WERI-Rb-1 (cell line): ENCODE measurements at regions not wholly inside any gene's neighbourhood (a gene's known extent, or its start where the extent isn't known, plus 50 kb on each side); places are given as distances from the start of the nearest gene placed in this dataset.
A peak's percentile ranks its signal among the peaks of the same experiment; 100 is the strongest.

Experiments
- DNase-seq: peaks from one replicate; pipeline ENCODE4 v3.0.0-alpha.2; 2020
- H3K27ac ChIP-seq: fragments of 250-450 bp; sonication (Bioruptor Pico); 2 replicates; pipeline ENCODE4 v1.5.1; 2020; ENCODE audit warnings: mild to moderate bottlenecking, moderate library complexity
- H3K27me3 ChIP-seq: fragments of 250-450 bp; sonication (Bioruptor Pico); 2 replicates; pipeline ENCODE4 v1.5.1; 2021; ENCODE audit warnings: mild to moderate bottlenecking, low read depth, moderate library complexity; ENCODE audit not compliant: insufficient read depth, severe bottlenecking
- H3K36me3 ChIP-seq: fragments of 250-450 bp; sonication (Bioruptor Pico); 2 replicates; pipeline ENCODE4 v1.5.1; 2020; ENCODE audit warnings: mild to moderate bottlenecking, moderate library complexity
- H3K4me3 ChIP-seq: 2 replicates; pipeline ENCODE4 v1.5.1; 2011; ENCODE audit warnings: low read depth, mild to moderate bottlenecking, control low read depth, low read length
- H3K9me3 ChIP-seq: fragments of 250-450 bp; sonication (Bioruptor Pico); 2 replicates; pipeline ENCODE4 v1.5.1; 2021; ENCODE audit warnings: mild to moderate bottlenecking, moderate library complexity; ENCODE audit not compliant: severe bottlenecking
- TF ChIP-seq, protein P1 (sequence below): IDR thresholded peaks from 2 replicates; pipeline ENCODE4 v1.5.1; 2011; ENCODE audit warnings: low read depth, mild to moderate bottlenecking, control low read depth, inconsistent platforms, low read length

DNA sequence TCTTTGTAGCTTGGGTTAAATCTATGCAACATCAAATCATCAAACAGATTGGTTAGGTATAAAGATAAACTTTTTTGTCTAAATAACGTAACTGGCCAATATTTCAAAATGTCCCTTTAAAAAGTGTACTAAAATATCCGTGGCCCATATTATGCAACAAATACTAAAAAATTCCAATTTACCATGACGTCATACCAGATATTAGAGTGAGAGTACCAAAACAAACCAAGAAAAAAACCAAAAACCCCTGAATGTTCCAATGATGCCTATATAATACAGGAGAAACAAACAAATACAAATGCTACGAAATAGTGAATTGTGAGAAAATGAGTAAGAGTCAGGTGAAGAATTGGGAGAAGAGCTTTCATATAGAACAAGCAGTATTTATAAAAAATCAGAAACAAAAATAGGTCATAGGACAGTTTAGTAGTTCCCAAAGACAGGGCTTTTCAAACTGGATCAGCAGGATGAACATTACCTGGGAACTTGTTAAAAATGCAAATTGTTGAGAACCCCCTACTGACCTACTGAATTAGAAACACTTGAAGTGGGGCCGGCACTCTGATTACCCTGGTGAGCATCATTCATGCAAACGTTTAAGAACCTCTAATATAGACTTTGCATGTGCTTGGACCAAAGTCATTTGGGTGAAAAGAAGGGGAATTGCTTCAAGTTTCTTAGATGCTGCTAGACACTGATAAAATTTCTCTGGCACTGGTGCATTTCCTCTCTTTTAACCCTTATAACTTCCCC is 753.7 kb downstream of the DSC3 start:
- Histone ChIP-seq H3K36me3 (no peaks in the 10 kb centered on the region), H3K9me3 (no peaks in the 10 kb centered on the region), H3K27me3 (no peaks in the 10 kb centered on the region), H3K4me3 (no peak overlapping the region), H3K27ac (no peak overlapping the region)
- TF ChIP-seq, protein P1, sequence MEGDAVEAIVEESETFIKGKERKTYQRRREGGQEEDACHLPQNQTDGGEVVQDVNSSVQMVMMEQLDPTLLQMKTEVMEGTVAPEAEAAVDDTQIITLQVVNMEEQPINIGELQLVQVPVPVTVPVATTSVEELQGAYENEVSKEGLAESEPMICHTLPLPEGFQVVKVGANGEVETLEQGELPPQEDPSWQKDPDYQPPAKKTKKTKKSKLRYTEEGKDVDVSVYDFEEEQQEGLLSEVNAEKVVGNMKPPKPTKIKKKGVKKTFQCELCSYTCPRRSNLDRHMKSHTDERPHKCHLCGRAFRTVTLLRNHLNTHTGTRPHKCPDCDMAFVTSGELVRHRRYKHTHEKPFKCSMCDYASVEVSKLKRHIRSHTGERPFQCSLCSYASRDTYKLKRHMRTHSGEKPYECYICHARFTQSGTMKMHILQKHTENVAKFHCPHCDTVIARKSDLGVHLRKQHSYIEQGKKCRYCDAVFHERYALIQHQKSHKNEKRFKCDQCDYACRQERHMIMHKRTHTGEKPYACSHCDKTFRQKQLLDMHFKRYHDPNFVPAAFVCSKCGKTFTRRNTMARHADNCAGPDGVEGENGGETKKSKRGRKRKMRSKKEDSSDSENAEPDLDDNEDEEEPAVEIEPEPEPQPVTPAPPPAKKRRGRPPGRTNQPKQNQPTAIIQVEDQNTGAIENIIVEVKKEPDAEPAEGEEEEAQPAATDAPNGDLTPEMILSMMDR = no peak
- DNase-seq = no peak

DNA sequence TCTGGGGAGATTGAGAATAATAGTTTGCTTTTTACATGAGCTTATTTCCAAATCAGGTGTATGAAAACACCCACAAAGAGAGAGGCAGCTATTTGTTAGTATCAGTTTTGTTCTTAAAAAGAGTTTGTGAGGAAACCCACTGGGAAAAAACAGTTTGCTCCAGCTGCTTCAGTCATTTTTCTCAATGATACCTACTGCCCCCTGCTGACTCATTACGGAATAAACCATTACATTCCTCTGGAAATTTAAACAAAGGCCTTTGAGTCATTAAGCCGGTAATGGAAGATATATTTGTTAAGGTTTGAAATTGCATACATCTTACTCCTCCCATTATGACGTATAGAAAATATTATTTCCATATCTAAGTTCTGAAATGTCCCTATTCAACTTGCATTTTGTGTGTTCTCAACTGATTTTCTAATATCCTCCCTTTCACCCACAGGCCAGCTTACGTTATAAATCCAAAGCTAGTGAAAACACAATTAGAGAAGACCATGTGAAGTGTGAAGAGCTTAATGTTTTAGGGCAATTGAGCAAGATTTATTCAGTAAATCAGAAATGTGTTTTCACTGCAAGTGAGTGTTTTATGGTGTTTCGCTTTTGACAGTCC is 761.6 kb downstream of the DSC3 start:
- peak; percentile 22 for DNase-seq
- Histone ChIP-seq H3K9me3 (no peaks in the 10 kb centered on the region), H3K27ac (no peak overlapping the region), H3K36me3 (no peaks in the 10 kb centered on the region), H3K4me3 (no peak overlapping the region), H3K27me3 (no peaks in the 10 kb centered on the region)
- TF ChIP-seq, protein P1 = peak; percentile 37; the same call in 1 of the 2 replicates

DNA sequence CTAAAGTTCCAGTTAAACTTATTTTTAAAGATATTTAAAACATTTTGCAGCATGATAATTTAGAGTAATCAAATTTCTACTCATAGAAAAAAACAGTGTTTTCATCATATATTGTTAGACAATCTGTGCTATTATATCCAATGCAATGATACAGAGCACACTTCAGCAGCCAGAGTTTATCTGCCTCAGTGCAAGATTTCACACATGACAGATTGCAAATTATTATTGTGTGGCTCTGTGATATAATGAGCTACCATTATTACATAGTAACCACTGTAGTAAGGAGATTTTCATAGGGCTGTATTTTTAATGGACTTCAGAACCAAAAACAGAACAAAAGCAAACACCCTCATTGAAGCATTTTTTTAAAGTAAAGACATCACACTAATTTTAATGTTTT is 762.4 kb downstream of the DSC3 start:
- H3K4me3 ChIP-seq = no peak overlapping the region
- H3K27ac ChIP-seq = no peak overlapping the region
- no peaks in the 10 kb centered on the region for H3K36me3 ChIP-seq
- no peaks in the 10 kb centered on the region for H3K9me3 ChIP-seq
- no peak for DNase-seq
- TF ChIP-seq, protein P1 = no peak
- H3K27me3 ChIP-seq = no peaks in the 10 kb centered on the region

DNA sequence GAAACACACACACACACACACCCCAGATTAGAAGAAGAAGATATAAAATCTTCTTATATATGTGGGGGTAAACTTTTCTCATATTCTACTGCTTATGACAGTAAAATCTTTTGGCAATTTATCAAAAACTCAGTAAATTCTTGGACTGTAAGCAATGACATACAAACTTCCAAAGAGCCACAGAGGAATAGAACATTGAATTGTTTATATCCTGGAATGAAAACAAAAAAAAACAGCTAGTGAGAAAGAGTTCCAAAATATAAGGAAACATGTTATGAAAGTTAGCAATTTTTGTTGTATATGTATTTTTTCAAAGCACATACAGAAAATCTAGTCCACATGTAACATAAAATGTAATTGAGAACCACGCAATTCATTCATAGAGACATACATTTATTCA is 764.9 kb downstream of the DSC3 start:
- H3K27me3 ChIP-seq = no peaks in the 10 kb centered on the region
- H3K9me3 ChIP-seq = no peaks in the 10 kb centered on the region
- TF ChIP-seq, protein P1 = no peak
- no peaks in the 10 kb centered on the region for H3K36me3 ChIP-seq
- DNase-seq = no peak
- no peak overlapping the region for H3K27ac ChIP-seq
- H3K4me3 ChIP-seq = no peak overlapping the region

DNA sequence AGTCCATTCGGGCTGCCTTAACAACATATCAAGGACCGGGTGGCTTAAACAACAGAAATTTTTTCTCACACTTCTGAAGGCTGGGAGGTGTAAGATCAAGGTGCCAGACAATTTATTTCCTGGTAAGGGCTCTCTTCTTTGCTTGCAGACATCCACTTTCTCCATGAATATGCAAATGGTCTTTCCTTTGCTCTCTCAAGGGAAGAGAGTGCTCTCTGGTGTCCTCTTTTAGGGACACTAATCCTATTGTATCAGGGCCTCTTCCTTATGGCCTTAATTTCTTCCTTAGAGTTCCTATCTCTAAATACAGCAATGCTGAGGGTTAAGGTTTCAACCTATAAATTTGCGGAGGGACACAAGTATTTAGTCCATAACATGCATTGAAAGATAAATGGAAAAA is 770.8 kb downstream of the DSC3 start:
- DNase-seq = no peak
- no peak overlapping the region for H3K27ac ChIP-seq
- no peaks in the 10 kb centered on the region for H3K27me3 ChIP-seq
- no peaks in the 10 kb centered on the region for H3K36me3 ChIP-seq
- H3K4me3 ChIP-seq = no peak overlapping the region
- no peaks in the 10 kb centered on the region for H3K9me3 ChIP-seq
- TF ChIP-seq, protein P1 = peak; percentile 24; the same call in 1 of the 2 replicates
